ENCODE measurements at regions not wholly inside any gene's neighbourhood (a gene's known extent, or its start where the extent isn't known, plus 50 kb on each side); places are given as distances from the start of the nearest gene placed in this dataset.

DNA sequence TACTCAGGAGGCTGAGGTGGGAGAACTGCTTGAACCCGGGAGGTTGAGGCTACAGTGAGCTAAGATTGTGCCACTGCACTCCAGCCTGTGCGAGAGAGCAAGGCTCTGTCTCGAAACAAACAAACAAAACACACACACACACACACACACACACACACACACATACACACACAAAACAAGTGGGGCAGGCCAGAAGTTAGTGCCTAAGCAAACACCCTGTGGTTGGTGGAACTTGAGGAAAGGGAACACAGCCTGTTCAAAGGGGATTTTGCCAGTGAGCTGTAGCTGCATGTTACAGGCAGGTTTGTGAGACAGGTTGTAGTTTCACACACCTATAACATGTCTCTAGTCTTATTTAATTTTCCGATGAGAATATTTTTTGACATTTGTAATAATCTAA is 175.3 kb upstream of the CLEC14A start:
- DNase-seq (no peak), ATAC-seq (no peak)
- Mint-ChIP-seq H3K4me1 (ENCODE audit: low read depth) (no peaks in the 10 kb centered on the region), H3K27me3 (ENCODE audit: low read depth) (no peaks in the 10 kb centered on the region), H3K36me3 (ENCODE audit: insufficient read depth) (no peaks in the 10 kb centered on the region), H3K9me3 (no peaks in the 10 kb centered on the region), H3K4me3 (no peak overlapping the region)

DNA sequence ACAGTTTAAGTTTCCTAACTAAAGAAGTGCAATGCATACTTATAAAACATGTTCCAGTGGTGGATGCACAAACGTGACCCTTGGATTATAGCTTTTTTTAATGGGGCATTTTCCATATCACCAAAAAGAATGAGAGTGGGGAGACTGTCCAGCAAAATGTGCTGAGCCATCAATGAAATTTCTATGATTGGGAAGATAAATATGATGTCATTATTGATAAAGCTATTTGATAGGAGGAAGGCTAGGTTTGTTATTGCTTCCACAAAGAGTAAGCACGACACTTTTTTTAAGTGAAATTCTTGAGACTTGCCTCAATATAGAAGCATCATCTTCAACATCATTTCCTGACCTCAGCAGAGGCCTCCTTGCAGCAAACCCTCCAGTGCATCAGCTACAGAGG is 174.6 kb upstream of the CLEC14A start:
- no peaks in the 10 kb centered on the region for H3K9me3 Mint-ChIP-seq

DNA sequence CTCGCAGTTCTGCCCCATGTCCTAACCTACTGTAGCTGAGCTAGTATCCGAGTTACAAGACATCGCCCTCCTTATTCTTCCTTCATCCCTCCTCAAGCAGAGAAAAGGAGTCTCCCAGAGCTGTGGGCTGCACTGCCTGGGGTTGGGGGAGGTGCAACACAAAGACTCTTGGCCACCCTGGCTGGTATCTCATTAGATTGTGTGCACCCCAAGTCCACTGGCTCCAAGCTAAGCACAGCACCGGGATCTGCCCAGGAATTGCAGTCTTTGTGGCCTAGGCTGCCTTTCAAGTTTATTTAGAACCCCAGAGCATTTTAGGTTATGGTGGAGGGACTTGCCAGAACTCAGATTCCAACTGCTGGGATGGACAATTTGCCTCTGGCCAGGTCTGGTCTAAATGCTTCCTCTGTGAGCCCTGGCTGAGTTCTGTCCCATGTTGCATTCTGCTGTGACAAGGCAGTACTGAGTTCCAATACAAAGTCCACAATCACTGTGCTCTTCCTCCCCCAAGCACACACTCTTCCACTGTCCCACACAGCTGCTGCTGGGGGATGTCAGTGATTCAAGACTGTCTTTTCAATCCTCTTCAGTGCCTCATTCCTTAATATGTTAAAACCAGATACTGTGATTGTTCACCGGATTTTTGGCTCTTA is 169.6 kb upstream of the CLEC14A start:
- Mint-ChIP-seq H3K9me3 (peaks cover 18% of the 10 kb centered on the region), H3K27me3 (ENCODE audit: low read depth) (no peaks in the 10 kb centered on the region)

More for the DNA sequence above, 174.6 kb upstream of the CLEC14A start:
- no peak for DNase-seq
- no peak for ATAC-seq
- H3K27me3 Mint-ChIP-seq (ENCODE audit: low read depth): no peaks in the 10 kb centered on the region
- H3K4me3 Mint-ChIP-seq: no peak overlapping the region
- H3K36me3 Mint-ChIP-seq (ENCODE audit: insufficient read depth): no peaks in the 10 kb centered on the region
- H3K4me1 Mint-ChIP-seq (ENCODE audit: low read depth): no peaks in the 10 kb centered on the region

DNA sequence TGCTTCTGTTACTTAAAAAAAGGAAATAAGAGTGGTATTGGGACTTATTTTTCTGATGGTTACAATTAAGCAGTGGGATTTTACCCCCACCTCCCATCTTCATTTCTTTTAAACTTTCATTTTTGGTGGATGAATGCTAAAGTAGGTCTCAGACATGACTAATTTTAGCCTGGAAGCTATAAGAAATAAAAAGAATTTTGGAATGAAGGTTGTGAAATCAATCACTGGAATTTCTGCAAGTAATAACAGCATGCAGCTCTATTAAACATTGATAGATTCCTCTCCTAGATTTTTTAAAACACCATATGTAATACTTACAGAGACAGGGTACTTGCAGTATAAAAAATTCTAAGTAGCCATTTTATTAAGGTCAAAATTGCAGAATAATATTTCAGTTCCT is 164.2 kb upstream of the CLEC14A start:
- Mint-ChIP-seq H3K36me3 (ENCODE audit: insufficient read depth) (no peaks in the 10 kb centered on the region), H3K4me1 (ENCODE audit: low read depth) (no peaks in the 10 kb centered on the region), H3K27me3 (ENCODE audit: low read depth) (no peaks in the 10 kb centered on the region), H3K4me3 (no peak overlapping the region), H3K9me3 (peaks cover 18% of the 10 kb centered on the region)
- no peak for DNase-seq
- no peak for ATAC-seq

More for the DNA sequence above, 169.6 kb upstream of the CLEC14A start:
- DNase-seq (no peak), ATAC-seq (no peak)
- H3K4me1 Mint-ChIP-seq (ENCODE audit: low read depth): no peaks in the 10 kb centered on the region
- H3K36me3 Mint-ChIP-seq (ENCODE audit: insufficient read depth): no peaks in the 10 kb centered on the region
- no peak overlapping the region for H3K4me3 Mint-ChIP-seq

DNA sequence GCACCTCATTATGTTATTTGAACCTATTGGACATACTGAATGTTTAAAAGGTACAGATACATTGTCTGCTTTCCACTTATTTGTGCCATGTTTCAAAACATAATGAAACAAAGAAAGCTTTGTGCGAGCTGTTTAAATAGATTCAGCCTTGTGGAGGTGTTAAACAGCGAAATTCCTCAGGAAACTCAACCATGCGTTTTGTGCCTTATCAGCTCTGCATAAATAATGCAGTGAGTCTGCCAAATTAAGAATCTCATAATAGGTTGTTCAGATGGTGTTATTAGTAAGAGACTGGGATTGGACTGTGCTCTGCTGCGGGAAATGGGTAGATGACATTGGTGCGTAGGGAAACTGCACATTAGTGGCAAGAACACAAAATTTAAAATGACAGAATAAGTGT is 163.7 kb upstream of the CLEC14A start:
- H3K36me3 Mint-ChIP-seq (ENCODE audit: insufficient read depth): no peaks in the 10 kb centered on the region
- no peaks in the 10 kb centered on the region for H3K4me1 Mint-ChIP-seq (ENCODE audit: low read depth)
- no peak for ATAC-seq
- no peak for DNase-seq
- no peaks in the 10 kb centered on the region for H3K27me3 Mint-ChIP-seq (ENCODE audit: low read depth)
- H3K4me3 Mint-ChIP-seq: no peak overlapping the region
- H3K9me3 Mint-ChIP-seq: peaks cover 14% of the 10 kb centered on the region

DNA sequence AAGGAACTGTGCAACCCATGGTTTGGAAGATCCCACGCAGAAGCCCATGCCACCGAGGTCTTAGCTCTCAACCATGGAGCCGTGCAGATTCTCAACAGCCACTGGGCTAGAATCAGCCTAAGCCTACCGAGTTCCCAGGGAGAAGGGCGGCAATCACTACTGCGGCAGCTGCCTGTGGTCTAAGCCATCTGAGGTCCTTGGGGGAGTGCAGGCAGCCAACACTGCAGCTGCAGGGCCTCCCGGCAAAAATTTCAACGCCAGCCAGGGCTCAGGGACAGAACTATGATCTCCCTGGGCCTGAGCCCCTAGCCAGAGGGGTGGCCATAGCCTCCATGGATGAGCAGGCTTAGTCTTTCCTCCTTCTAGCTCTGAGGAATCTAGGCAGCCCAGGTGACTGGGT is 156.8 kb upstream of the CLEC14A start:
- no peaks in the 10 kb centered on the region for H3K9me3 Mint-ChIP-seq
- DNase-seq (no peak), ATAC-seq (no peak)
- H3K4me1 Mint-ChIP-seq (ENCODE audit: low read depth): no peaks in the 10 kb centered on the region
- no peaks in the 10 kb centered on the region for H3K27me3 Mint-ChIP-seq (ENCODE audit: low read depth)
- no peaks in the 10 kb centered on the region for H3K36me3 Mint-ChIP-seq (ENCODE audit: insufficient read depth)
- no peak overlapping the region for H3K4me3 Mint-ChIP-seq

DNA sequence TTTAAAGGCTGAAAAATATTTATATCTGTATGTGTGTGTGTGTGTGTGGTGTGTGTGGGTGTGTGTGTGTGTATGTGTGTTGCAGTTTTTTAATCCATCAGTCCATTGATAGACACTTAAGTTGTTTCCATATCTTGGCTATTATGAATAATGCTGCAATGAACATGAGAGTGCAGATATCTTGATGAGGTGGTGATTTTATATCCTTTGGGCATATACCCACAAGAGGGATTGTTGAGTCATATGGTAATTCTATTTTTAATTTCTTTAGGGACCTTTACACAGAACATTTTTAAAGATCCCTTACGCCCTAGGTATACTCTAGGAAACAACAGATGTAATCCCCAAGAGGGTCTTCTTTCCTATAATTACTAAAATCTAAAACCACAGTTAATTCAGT is 154.5 kb upstream of the CLEC14A start:
- Mint-ChIP-seq H3K9me3 (no peaks in the 10 kb centered on the region), H3K27me3 (ENCODE audit: low read depth) (no peaks in the 10 kb centered on the region), H3K4me3 (no peak overlapping the region), H3K4me1 (ENCODE audit: low read depth) (no peaks in the 10 kb centered on the region), H3K36me3 (ENCODE audit: insufficient read depth) (no peaks in the 10 kb centered on the region)
- DNase-seq (no peak), ATAC-seq (no peak)

DNA sequence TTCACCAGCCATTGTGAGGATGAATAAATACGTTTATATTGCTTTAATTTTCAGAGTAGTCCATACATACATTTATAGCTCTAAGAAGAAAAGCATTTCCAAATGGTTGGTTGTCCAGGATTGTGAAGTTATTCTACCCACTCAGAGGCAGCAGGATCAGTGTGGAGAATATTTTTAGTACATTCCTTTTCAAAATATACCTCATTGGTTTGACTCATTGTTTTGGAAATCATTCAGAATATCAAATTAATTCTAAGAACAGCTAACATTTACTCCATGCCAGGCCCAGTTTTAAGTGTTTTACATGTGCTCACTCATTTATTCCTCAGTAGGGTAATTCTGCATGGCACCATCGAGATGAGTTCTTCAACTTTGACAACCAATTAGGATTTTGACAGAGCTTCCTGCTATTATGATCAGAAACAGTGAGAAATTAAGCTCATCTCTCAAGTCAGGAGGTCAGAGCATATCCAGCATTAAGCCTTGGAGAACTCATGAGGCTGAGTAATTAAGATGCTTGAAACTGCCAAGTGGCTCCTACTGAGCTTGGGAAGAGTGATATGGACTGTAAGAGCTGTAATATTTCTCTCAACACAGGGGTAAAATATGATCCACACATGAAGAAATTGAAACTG is 153.3 kb upstream of the CLEC14A start:
- H3K4me3 Mint-ChIP-seq: no peak overlapping the region
- ATAC-seq: no peak
- no peaks in the 10 kb centered on the region for H3K27me3 Mint-ChIP-seq (ENCODE audit: low read depth)
- no peaks in the 10 kb centered on the region for H3K9me3 Mint-ChIP-seq
- no peaks in the 10 kb centered on the region for H3K36me3 Mint-ChIP-seq (ENCODE audit: insufficient read depth)
- no peaks in the 10 kb centered on the region for H3K4me1 Mint-ChIP-seq (ENCODE audit: low read depth)
- no peak for DNase-seq

DNA sequence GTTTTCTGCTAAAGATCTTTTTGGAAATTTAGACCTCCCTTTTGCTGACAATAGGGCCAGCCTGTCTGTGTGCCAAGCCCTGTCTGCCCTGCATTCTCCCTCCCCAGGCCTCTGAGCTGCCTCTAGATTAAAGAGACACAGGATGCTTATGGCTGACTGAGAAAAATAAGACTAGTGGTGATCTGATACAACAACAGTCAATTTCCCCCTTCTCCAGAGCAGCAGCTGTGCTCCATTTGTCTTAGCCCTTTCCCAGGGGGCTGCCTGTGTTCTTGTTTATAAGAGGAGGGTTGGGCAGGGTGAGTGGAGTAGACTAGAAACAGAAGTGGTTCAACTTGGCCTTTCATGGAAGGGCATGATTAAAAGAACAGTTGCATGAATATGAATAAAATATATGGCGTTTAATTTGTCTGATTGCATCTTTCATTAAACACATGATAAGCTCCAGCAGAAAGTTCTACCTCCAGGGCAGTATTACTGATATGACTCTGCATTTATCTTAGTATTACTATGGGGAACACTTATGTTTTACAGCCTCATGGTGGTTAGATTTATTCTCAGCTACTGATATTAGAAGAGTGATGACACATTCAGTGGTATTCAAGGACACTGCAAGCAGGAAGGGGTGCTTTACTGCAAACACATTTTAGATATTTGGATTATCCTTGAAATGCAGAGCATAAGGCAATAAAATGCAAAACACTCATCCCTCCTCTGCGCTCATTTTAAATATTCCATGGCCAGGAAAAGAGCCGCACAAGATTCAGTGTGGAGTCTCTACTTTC is 150.2 kb upstream of the CLEC14A start:
- Mint-ChIP-seq H3K4me3 (no peak overlapping the region), H3K9me3 (no peaks in the 10 kb centered on the region), H3K36me3 (ENCODE audit: insufficient read depth) (no peaks in the 10 kb centered on the region), H3K27me3 (ENCODE audit: low read depth) (no peaks in the 10 kb centered on the region), H3K4me1 (ENCODE audit: low read depth) (no peaks in the 10 kb centered on the region)
- ATAC-seq (no peak), DNase-seq (no peak)

DNA sequence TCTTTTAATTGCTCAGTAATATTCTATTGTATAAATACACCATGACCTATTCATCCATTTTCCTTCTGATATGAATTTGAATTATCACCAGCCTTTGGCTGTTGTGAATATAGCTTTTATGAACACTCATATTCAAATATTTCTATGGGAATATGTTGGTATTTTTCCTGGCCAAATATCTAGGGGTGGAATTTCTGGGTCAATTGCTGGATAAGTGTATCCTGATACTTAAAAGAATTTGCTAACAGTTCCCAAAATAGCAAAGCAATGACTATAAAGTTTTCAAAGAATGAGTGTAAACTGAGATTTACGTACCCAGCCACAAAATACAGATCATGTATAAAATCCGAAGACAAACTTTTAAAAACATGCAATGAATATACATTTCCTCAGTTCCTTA is 148.7 kb upstream of the CLEC14A start:
- Mint-ChIP-seq H3K36me3 (ENCODE audit: insufficient read depth) (no peaks in the 10 kb centered on the region), H3K4me3 (no peak overlapping the region)
- no peak for ATAC-seq

DNA sequence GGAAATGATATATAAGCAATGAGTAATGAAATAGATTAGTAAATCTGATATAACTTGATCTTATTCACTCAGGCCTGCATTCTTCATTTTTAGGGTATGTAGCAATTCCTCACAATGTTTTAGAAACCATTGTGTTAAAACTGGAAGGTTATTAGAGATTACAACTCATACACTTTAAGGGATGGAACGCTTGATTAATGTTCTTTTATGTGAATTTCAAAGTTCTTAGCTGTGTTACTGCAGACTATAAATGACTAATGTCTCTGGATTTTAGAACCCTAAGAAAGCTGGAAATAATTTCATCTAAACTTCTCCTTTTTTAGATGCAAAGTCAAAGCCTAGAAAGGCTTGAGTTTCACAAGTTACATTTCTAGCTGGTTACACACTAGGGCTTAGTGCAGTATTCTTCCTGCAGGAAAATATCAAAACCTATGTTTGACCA is 148.2 kb upstream of the CLEC14A start:
- DNase-seq (no peak), ATAC-seq (no peak)
- Mint-ChIP-seq H3K36me3 (ENCODE audit: insufficient read depth) (no peaks in the 10 kb centered on the region), H3K9me3 (no peaks in the 10 kb centered on the region), H3K27me3 (ENCODE audit: low read depth) (no peaks in the 10 kb centered on the region), H3K4me1 (ENCODE audit: low read depth) (no peaks in the 10 kb centered on the region), H3K4me3 (no peak overlapping the region)

More for the DNA sequence above, 148.7 kb upstream of the CLEC14A start:
- no peak for DNase-seq
- Mint-ChIP-seq H3K4me1 (ENCODE audit: low read depth) (no peaks in the 10 kb centered on the region), H3K27me3 (ENCODE audit: low read depth) (no peaks in the 10 kb centered on the region), H3K9me3 (no peaks in the 10 kb centered on the region)

DNA sequence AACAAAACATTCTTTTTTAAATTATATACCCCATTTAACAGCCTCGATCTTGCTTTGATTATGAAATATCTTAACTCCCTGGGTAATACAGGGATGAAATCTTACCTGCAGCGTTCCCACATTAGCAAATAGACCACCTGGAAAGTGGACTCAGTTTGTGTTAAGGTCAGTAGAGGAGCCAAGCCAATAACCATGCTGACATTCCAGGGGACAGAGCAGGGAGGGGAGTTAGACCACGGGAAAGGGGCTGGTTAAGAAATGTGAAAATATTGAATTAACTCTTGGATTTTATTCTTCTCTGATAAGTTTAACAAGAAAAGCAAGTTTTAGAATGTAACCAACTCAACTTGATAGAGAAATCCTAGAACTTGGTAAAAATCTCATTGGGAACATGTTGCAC is 144.9 kb upstream of the CLEC14A start:
- Mint-ChIP-seq H3K4me1 (ENCODE audit: low read depth) (no peaks in the 10 kb centered on the region), H3K36me3 (ENCODE audit: insufficient read depth) (no peaks in the 10 kb centered on the region), H3K27me3 (ENCODE audit: low read depth) (no peaks in the 10 kb centered on the region)

DNA sequence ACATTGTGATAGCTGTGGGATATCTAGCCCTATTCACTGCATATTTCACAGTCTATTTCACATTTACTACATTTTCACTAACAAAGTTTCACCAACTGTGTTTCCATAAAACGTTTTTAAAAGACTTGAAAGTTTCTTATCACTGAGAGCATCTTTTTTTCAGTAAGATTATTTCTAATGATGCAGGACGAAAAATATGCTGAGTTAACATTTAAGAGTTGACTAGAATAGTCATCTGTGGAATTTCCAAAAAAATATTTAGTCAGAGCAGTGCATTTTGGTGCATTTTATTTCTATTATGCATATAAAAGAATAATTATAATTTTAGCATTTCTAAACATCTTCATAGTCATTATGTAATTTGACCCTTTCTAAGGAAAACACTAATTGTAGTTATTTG is 143.8 kb upstream of the CLEC14A start:
- H3K9me3 Mint-ChIP-seq: no peaks in the 10 kb centered on the region

More for the DNA sequence above, 144.9 kb upstream of the CLEC14A start:
- ATAC-seq (no peak), DNase-seq (no peak)
- H3K4me3 Mint-ChIP-seq: no peak overlapping the region
- H3K9me3 Mint-ChIP-seq: no peaks in the 10 kb centered on the region

DNA sequence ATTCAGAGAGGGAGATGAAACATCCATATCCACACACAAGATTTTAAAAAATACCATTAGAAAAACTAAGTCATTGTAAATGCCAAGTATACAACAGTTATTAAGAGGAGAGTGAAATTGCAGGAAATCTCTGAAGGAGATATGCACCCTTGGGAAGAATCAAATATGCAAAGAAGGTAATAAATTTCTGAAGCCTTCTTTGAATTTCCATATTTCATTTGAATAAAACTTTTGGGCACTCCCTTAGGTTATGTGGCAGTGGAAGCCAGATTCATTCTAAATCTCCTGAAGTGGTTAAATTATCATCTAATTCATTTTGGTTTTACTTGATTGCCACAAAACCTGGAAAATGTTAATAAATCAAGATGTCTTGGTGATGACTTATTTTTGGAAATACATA is 138.9 kb upstream of the CLEC14A start:
- ATAC-seq: no peak
- no peak for DNase-seq
- Mint-ChIP-seq H3K36me3 (ENCODE audit: insufficient read depth) (no peaks in the 10 kb centered on the region), H3K4me1 (ENCODE audit: low read depth) (no peaks in the 10 kb centered on the region), H3K4me3 (no peak overlapping the region), H3K27me3 (ENCODE audit: low read depth) (peaks cover 5% of the 10 kb centered on the region), H3K9me3 (no peaks in the 10 kb centered on the region)

More for the DNA sequence above, 143.8 kb upstream of the CLEC14A start:
- H3K4me1 Mint-ChIP-seq (ENCODE audit: low read depth): no peaks in the 10 kb centered on the region
- no peaks in the 10 kb centered on the region for H3K27me3 Mint-ChIP-seq (ENCODE audit: low read depth)
- H3K36me3 Mint-ChIP-seq (ENCODE audit: insufficient read depth): no peaks in the 10 kb centered on the region
- H3K4me3 Mint-ChIP-seq: no peak overlapping the region
- no peak for ATAC-seq
- DNase-seq: no peak

DNA sequence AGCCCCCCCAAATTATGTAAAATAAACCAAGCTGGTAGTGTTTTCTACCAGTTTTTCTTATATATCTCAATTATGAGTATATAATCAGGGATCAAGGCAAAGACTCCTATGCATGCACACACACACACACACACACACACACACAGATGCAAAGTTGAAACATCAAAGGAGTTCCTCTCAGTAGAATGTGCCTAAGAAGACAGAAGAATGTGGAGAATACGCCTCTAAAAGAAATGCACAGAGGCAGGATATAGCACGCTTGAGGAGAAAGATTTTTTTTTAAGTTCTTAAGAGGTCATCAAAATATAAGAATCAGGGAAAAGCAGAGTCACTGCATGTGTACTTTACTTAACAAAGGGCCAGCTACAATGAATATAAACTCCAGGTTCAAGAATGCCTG is 138.2 kb upstream of the CLEC14A start:
- Mint-ChIP-seq H3K27me3 (ENCODE audit: low read depth) (peaks cover 5% of the 10 kb centered on the region), H3K4me3 (no peak overlapping the region), H3K9me3 (no peaks in the 10 kb centered on the region), H3K4me1 (ENCODE audit: low read depth) (no peaks in the 10 kb centered on the region), H3K36me3 (ENCODE audit: insufficient read depth) (no peaks in the 10 kb centered on the region)
- no peak for DNase-seq
- no peak for ATAC-seq

Measured in activated T-cell treated with anti-CD3 and anti-CD28 coated beads, Interleukin-2, amount 50 U/mL, for 4 hours (primary cell).